ENCODE measurements at regions not wholly inside any gene's neighbourhood (a gene's known extent, or its start where the extent isn't known, plus 50 kb on each side); places are given as distances from the start of the nearest gene placed in this dataset.

- TF ChIP-seq CTCF (IDR thresholded peaks at IDR 0.05 in 8 of 11, conservative IDR thresholded peaks at IDR 0.05 in 3 of 11) (no peak), POLR2AphosphoS5 (IDR thresholded peaks at IDR 0.05) (no peak)
Observed at GRCh38 chr2:157957596-157957995, 81.5 kb upstream of the ACVR1 start.
